A204.1 (cell line): ENCODE measurements at regions not wholly inside any gene's neighbourhood (a gene's known extent, or its start where the extent isn't known, plus 50 kb on each side); places are given as distances from the start of the nearest gene placed in this dataset.

Experiments used
- FAIRE-seq: peaks from 2 replicates; lab custom pipeline; 2012; peaks lifted over from hg19 to GRCh38; lab: Jason Lieb, UNC

DNA sequence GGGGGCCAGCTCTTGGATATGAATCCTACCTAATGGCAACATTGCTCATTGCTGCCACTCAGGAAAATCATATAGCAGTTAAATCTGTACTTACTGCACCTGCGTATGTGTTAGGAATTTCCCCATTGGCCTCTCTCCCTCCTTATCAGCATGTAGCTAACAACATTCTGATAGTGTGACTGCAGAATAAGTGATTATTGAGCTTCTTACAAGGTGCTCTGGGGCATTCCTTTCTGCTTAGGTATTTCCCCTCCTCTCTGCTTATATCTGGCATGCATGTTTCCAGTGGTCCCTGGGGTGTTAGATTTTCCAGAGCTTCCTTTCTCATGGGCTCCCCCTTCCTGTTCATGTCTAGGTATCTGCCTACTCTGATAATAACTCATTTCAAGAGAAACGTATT lies 414.1 kb upstream of the SLITRK1 start:
- FAIRE-seq = no peak

GRCh38 chr13:84294576-84294975 lies 412.3 kb upstream of the SLITRK1 start:
- FAIRE-seq = no peak

GRCh38 chr13:84290386-84290785 lies 408.1 kb upstream of the SLITRK1 start:
- FAIRE-seq = no peak

- FAIRE-seq = no peak
These were observed 396.9 kb upstream of the SLITRK1 start for GRCh38 chr13:84279166-84279565.

- FAIRE-seq = no peak
These were observed 390.7 kb upstream of the SLITRK1 start for GRCh38 chr13:84272877-84273562.

- FAIRE-seq = no peak
These were observed 383.0 kb upstream of the SLITRK1 start for GRCh38 chr13:84265257-84265764.

GRCh38 chr13:84263354-84264069 lies 381.2 kb upstream of the SLITRK1 start:
- no peak for FAIRE-seq

- FAIRE-seq = no peak
These were observed 373.0 kb upstream of the SLITRK1 start for GRCh38 chr13:84255226-84255797.

DNA sequence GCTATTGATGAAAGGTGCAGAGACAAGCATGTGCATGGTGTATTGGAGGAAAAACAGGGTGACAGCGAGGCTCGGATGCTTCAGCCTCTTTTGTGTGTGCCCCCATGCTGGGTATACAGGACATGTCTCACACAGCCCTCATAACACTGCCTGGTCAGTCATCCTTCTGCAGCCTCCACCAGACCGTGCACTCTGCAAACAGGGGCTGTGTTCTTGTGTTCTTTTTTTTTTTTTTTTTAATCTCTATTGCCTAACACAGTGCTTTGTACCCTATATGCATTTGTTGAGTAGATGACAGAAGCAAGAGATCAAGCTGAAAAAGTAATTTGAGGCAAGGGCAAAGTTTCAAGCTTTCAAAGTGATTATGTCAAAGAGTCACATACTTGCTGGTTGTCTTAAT lies 367.2 kb upstream of the SLITRK1 start:
- no peak for FAIRE-seq

GRCh38 chr13:84243340-84243739 lies 361.1 kb upstream of the SLITRK1 start:
- no peak for FAIRE-seq

GRCh38 chr13:84239032-84239431 lies 356.8 kb upstream of the SLITRK1 start:
- FAIRE-seq = no peak

DNA sequence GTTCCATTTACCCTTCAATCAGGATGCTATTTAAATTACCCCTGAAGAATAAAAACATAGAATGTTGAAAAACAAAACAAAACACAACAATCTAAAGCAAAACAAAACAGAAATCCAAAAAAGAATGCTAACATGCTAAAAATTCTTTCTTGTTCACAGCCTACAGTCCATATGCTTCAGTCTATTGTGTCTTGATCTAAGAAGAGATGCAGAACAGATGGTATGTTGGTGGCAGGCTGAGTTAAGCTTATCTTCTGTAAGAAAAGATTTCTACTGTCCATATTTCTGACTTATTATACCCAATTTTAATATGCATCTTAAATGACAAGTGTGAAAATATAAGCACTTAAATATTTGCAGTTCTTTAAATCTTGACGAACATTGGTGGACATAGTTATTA lies 356.1 kb upstream of the SLITRK1 start:
- no peak for FAIRE-seq

DNA sequence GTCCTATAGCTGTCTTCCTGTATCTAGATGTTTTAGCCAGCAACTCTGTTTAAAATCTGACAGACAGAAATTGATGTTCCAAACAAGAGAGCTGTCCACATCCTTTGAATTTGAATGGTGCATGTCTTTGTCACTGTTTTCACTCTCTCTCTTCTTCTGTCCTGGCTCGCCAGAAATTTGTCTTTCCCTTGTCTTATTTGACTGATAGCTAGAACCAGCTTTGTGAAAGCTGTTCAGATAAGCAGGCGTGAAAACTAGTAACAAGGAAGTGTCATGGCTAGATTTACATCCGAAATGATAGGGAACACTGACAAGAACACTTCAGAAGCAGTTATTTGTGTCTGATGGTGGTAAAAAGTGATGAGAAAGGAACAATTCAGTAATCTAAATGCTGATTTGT lies 354.9 kb upstream of the SLITRK1 start:
- no peak for FAIRE-seq

GRCh38 chr13:84234416-84234815 lies 352.1 kb upstream of the SLITRK1 start:
- FAIRE-seq = no peak

- FAIRE-seq = no peak
These were observed 348.3 kb upstream of the SLITRK1 start for GRCh38 chr13:84230568-84230967.

DNA sequence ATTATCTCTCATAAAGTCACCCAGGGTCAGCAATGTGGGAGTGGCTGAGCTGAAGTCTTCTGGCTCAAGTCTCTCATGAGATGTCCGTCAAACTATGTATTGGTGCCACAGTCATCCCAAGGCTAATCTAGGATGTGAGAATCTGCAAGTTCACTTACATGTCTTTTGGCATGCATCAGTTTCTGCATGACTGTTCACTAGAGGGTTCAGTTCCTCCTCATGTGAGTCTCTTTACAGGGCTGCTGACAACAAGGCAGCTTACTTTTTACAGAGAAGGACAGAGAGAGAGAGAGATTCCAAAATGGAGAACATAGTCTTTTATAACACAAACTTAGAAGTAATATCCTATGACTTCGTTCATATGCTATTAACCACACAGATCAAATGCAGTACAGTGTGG lies 328.8 kb upstream of the SLITRK1 start:
- no peak for FAIRE-seq

DNA sequence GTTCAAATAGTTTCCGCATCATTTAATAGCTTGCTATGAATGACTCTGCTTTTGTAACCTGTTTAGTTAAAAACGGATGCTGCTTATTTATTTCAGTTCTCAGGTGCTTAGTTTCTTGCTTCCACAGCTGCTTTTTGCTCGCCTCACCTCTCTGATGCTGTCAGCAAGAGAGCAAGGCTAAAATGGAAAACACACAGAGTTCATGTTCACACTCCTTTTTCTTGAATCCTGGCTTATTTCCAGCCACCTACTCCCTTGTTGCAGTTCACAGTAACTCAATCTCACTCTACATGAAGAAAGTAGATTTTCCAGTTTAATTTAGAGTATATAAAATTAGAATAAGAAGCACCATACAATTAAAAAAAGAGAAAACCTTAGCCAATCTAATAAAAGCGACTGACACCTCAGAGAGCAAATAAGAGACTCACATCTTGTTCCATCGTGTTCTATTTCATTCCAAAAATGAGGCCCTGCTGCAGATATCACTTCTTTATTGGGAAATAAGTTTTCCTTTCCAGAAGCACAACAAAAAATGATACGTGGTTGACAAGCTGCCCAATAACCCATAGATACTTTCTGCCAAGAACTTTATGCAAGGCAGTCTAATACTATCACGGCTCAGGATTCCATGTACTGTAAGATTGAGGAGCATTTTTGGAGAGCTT lies 326.1 kb upstream of the SLITRK1 start:
- FAIRE-seq = no peak

DNA sequence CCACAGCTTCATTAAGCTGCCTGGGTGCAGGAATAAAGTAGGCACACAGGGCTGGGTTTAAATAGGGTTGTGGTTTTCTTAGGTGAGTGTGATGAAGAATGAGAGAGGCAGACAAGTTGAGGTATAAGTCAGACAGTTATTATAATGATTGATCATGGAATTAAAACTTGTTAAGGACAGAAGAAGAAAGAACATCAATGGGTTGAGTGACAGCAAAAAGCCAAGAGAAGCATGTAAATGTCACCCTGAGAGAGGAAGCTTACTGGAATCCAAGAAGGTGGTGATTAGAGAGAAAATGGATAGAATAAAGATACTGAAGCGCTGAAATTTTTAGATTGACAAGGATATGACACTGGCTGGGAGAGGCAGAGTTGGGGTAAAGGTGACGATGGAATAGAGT lies 325.2 kb upstream of the SLITRK1 start:
- no peak for FAIRE-seq

DNA sequence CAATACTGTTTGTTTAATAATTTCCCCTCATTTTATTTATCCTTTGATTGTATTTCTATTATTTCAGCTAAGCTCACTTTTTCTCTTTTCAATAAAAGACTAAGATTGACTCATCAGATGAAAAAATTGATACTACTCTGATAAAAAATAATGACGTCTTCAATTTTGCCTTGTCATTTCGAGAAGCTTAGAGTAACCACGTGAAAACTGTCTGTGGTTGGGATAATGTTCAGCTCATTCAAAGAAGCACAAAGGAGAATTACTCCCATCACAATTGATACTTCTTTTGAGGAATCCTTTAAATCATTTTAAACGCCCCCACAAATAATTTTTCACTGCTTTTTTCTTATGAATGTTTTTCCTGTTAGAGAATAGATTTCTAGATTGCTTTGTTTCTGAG lies 318.7 kb upstream of the SLITRK1 start:
- no peak for FAIRE-seq

DNA sequence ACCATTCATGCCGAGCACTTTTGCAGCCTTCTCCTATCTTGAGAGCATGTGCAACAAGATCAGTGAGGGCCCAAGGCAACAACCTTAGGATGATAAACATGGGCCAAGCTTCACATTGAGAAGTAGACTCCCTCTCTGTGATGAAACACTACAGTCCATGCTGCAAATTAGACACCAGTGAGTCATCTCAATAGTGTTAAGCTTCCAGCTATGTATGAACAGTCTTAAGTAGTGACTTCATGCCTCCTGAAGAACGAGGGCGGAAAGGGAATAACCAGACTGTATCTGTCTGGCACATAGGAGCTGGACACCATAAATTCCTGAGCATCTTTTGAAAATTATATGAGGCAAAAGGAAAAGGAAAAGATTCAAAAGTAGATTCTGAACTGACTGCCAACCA lies 309.9 kb upstream of the SLITRK1 start:
- FAIRE-seq = no peak

DNA sequence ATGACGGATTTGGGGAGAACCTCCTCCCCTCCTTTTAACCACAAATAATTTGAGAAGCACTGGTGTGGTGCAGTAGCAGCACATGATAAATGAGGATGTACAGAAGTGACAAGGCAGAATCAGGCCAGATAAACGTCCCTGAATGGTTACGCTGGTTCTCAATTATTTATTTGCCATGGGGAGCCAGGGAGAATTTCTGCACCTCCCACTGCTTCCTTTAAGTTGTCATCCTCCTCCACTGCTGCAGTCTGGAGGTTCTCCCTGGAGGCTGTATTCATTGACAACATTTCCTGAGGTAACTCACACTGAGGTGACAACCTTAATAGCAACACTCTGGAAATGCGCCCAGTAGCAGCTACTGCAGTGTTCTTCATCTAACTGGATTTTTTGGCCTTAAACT lies 308.9 kb upstream of the SLITRK1 start:
- no peak for FAIRE-seq

GRCh38 chr13:84187626-84188025 lies 305.4 kb upstream of the SLITRK1 start:
- no peak for FAIRE-seq

DNA sequence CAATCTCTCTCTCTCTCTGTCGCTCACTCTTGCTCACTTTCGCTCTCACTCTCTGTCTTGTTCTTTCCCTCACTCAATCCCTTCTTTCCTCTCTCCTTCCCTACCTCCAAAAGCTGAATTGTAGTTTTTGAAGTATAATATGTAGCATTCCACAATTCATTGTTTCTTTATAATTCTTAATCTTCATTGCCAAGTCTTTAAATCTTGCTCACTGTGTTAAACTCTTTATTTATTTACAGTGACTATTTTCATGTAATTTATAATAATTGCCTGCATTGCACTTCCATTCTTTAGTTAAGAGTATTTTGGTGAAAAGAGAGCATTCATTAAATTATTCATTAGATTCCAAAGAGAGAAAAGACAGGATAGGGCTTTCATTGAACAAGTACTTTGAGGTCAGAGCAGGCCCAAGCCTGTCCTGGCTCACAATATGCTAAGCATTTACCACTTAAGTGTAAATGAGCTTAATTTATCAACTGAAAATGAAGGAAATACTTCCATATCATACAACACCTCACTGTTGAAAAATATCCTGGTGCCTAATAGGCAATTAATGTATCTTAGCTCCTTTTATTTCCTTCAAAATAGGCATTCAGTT lies 257.4 kb upstream of the SLITRK1 start:
- FAIRE-seq = no peak
